IMR-90 (cell line): ENCODE measurements at regions not wholly inside any gene's neighbourhood (a gene's known extent, or its start where the extent isn't known, plus 50 kb on each side); places are given as distances from the start of the nearest gene placed in this dataset.

Experiments used
- BHLHE40 ChIP-seq: fragments of 150-350 bp; IDR thresholded peaks from 2 replicates; pipeline ENCODE4 v1.6.1; 2016; ENCODE audit warnings: mild to moderate bottlenecking, low read depth, low read length
- CEBPB ChIP-seq: IDR thresholded peaks from 2 replicates; pipeline ENCODE4 v1.6.1; 2012; ENCODE audit warnings: low read depth, low read length, improper control_type of control experiment
- MAFK ChIP-seq: IDR thresholded peaks from 2 replicates; pipeline ENCODE4 v1.6.1; 2012; ENCODE audit warnings: low read depth, low read length, improper control_type of control experiment
- MXI1 ChIP-seq: IDR thresholded peaks from 2 replicates; pipeline ENCODE4 v1.6.1; 2012; ENCODE audit warnings: low read depth, mild to moderate bottlenecking, low read length, moderate library complexity, borderline replicate concordance
- NFE2L2 ChIP-seq: fragments of 150-350 bp; IDR thresholded peaks from 2 replicates; pipeline ENCODE4 v1.6.1; 2016; ENCODE audit warnings: low read depth, mild to moderate bottlenecking, low read length
- RAD21 ChIP-seq: IDR thresholded peaks from 2 replicates; pipeline ENCODE4 v1.6.1; 2012; ENCODE audit warnings: low read length, improper control_type of control experiment
- SMC3 ChIP-seq: fragments of 150-350 bp; IDR thresholded peaks from 2 replicates; pipeline ENCODE4 v1.6.1; 2016; ENCODE audit warnings: low read depth, mild to moderate bottlenecking, antibody characterized with exemption, low read length, moderate library complexity
- TF ChIP-seq, protein P1 (sequence below): conservative IDR thresholded peaks from 2 replicates; pipeline ENCODE4 v1.5.1; 2012; ENCODE audit warnings: mild to moderate bottlenecking, low read depth, low read length, improper control_type of control experiment
- TF ChIP-seq, protein P2 (sequence below): fragments of 150-350 bp; IDR thresholded peaks from 2 replicates; pipeline ENCODE4 v1.6.1; 2017; ENCODE audit warnings: mild to moderate bottlenecking, antibody characterized with exemption, low read length, low read depth

DNA sequence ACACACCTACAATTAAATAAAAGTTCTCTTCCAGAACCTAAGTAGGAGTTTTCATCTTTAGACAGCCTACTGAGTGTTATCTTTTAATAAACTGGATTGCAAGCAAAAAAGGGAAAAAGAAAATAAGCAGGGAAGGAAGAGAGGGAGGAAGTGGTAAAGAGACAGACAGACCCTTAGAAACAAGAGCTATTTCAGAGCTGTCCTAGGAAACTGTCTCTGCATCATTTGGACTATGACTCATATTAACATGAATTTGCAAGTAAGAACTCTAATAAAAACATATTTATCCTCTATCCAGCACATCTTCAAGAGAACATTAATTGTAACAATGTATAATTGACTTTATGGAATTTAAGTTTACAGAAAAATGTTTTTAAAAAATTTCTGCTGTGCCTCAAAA, 438.8 kb upstream of the USP15 start:
- TF ChIP-seq NFE2L2, result no peak
- TF ChIP-seq MAFK, result no peak
- no peak for TF ChIP-seq RAD21
- TF ChIP-seq, protein P1, sequence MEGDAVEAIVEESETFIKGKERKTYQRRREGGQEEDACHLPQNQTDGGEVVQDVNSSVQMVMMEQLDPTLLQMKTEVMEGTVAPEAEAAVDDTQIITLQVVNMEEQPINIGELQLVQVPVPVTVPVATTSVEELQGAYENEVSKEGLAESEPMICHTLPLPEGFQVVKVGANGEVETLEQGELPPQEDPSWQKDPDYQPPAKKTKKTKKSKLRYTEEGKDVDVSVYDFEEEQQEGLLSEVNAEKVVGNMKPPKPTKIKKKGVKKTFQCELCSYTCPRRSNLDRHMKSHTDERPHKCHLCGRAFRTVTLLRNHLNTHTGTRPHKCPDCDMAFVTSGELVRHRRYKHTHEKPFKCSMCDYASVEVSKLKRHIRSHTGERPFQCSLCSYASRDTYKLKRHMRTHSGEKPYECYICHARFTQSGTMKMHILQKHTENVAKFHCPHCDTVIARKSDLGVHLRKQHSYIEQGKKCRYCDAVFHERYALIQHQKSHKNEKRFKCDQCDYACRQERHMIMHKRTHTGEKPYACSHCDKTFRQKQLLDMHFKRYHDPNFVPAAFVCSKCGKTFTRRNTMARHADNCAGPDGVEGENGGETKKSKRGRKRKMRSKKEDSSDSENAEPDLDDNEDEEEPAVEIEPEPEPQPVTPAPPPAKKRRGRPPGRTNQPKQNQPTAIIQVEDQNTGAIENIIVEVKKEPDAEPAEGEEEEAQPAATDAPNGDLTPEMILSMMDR, result no peak
- TF ChIP-seq SMC3, result no peak
- no peak for TF ChIP-seq CEBPB
- no peak for TF ChIP-seq BHLHE40
- no peak for TF ChIP-seq MXI1
- TF ChIP-seq, protein P2, sequence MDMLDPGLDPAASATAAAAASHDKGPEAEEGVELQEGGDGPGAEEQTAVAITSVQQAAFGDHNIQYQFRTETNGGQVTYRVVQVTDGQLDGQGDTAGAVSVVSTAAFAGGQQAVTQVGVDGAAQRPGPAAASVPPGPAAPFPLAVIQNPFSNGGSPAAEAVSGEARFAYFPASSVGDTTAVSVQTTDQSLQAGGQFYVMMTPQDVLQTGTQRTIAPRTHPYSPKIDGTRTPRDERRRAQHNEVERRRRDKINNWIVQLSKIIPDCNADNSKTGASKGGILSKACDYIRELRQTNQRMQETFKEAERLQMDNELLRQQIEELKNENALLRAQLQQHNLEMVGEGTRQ, result no peak
